HCT116 (cell line): ENCODE measurements at regions not wholly inside any gene's neighbourhood (a gene's known extent, or its start where the extent isn't known, plus 50 kb on each side); places are given as distances from the start of the nearest gene placed in this dataset.

ENCODE experiments used
- ATAC-seq: fragments of 200-7000 bp; cut with Tn5 transposase; 2 replicates; pipeline ENCODE4 v1.9.1; 2020; ENCODE audit warnings: mild to moderate bottlenecking, moderate library complexity
- BruUV-seq: library from RNA; stranded (reverse); fragments of 400-500 nt; replicated peaks from 2 replicates; lab custom pipeline; 2021; lab: Mats Ljungman, UMichigan
- CTCF ChIA-PET: fragments of 300-600 bp; sonication (Branson Sonifier 250); formaldehyde crosslinking; loops from one replicate; lab custom pipeline; 2021; ENCODE audit warnings: antibody characterized with exemption; lab: Charles Lee
- POLR2A ChIA-PET: fragments of 300-600, 350-600 bp; sonication (Branson Sonifier 250); formaldehyde crosslinking; loops from one replicate; lab custom pipeline; 2021; ENCODE audit warnings: antibody characterized with exemption; lab: Charles Lee
- RAD21 ChIA-PET, 2 experiments: fragments of 300-600 bp; sonication (Branson Sonifier 250); formaldehyde crosslinking; loops; one replicate each; lab custom pipeline; 2023; ENCODE audit warnings: low total read pairs in 2 of 2; ENCODE audit not compliant: uncharacterized antibody in 2 of 2, unreplicated experiment in 2 of 2, low non-redundant PET in 1 of 2; lab: Charles Lee
- DNase-seq: peaks from one replicate; pipeline ENCODE4 v3.0.0-alpha.2; 2010; ENCODE audit warnings: low read depth, low spot score
- H2AFZ ChIP-seq: fragments of 200-600 bp; shearing (Covaris generic), sonication (generic); 2 replicates; pipeline ENCODE4 v1.6.1; 2017; ENCODE audit warnings: low read depth, mixed run types, mixed read lengths, antibody characterized with exemption, low read length; ENCODE audit not compliant: poor library complexity, severe bottlenecking
- H3K27ac ChIP-seq: 2 replicates; pipeline ENCODE4 v1.5.1; 2012; ENCODE audit warnings: low read depth, low read length
- H3K27me3 ChIP-seq: fragments of 200-600 bp; sonication (generic); 2 replicates; pipeline ENCODE4 v1.6.1; 2016; ENCODE audit warnings: mixed run types, low read length, mixed read lengths; ENCODE audit not compliant: insufficient read depth
- H3K36me3 ChIP-seq, 2 experiments: fragments of 200-500 bp in 1 of 2; fragments of 200-600 bp in 1 of 2; sonication (Bioruptor generic) in 1 of 2; sonication (generic) in 1 of 2; 2 replicates each; pipeline versions ENCODE4 v1.5.1 to v1.6.1; 2014 to 2016; ENCODE audit warnings: low read length in 2 of 2, inconsistent platforms in 1 of 2, mixed read lengths in 1 of 2, mixed run types in 1 of 2; ENCODE audit not compliant: insufficient read depth in 2 of 2, control insufficient read depth in 1 of 2
- H3K4me1 ChIP-seq, 2 experiments: fragments of 200-600 bp in 1 of 2; sonication (generic) in 1 of 2; 2 replicates each; pipeline versions ENCODE4 v1.5.1 to v1.6.1; 2012 to 2017; ENCODE audit warnings: low read length in 2 of 2, inconsistent platforms in 1 of 2, mild to moderate bottlenecking in 1 of 2, mixed read lengths in 1 of 2, mixed run types in 1 of 2, moderate library complexity in 1 of 2; ENCODE audit not compliant: insufficient read depth in 2 of 2, control insufficient read depth in 1 of 2
- H3K4me2 ChIP-seq: fragments of 200-600 bp; sonication (generic); 2 replicates; pipeline ENCODE4 v1.6.1; 2017; ENCODE audit warnings: mixed run types, low read length, mixed read lengths
- H3K4me3 ChIP-seq, 2 experiments: fragments of 200-600 bp in 1 of 2; sonication (generic) in 1 of 2; replicated peaks in 1 of 2; 2 replicates each; pipeline ENCODE4 v1.5.1; 2011 to 2016; ENCODE audit warnings: low read length in 2 of 2, control low read depth in 1 of 2, low read depth in 1 of 2, mild to moderate bottlenecking in 1 of 2, mixed read lengths in 1 of 2, mixed run types in 1 of 2
- H3K79me2 ChIP-seq: fragments of 200-600 bp; sonication (generic); 2 replicates; pipeline ENCODE4 v1.6.1; 2017; ENCODE audit warnings: mild to moderate bottlenecking, mixed run types, low read length, moderate library complexity, mixed read lengths; ENCODE audit not compliant: insufficient read depth
- H3K9ac ChIP-seq: fragments of 200-600 bp; sonication (generic); 2 replicates; pipeline ENCODE4 v1.6.1; 2016; ENCODE audit warnings: low read length, mixed read lengths
- H3K9me2 ChIP-seq: fragments of 200-600 bp; sonication (generic), shearing (Covaris generic); 2 replicates; pipeline ENCODE4 v1.6.1; 2017; ENCODE audit warnings: mixed run types, mild to moderate bottlenecking, moderate library complexity; ENCODE audit not compliant: insufficient read depth
- H3K9me3 ChIP-seq, 2 experiments: fragments of 200-500 bp in 1 of 2; fragments of 200-600 bp in 1 of 2; sonication (Bioruptor generic) in 1 of 2; sonication (generic) in 1 of 2; 2 replicates each; pipeline ENCODE4 v1.6.1; 2014 to 2017; ENCODE audit warnings: low read length in 2 of 2, mixed read lengths in 2 of 2, inconsistent platforms in 1 of 2, low read depth in 1 of 2, mild to moderate bottlenecking in 1 of 2, mixed run types in 1 of 2, moderate library complexity in 1 of 2; ENCODE audit not compliant: control insufficient read depth in 1 of 2, insufficient read depth in 1 of 2
- H4K20me1 ChIP-seq: fragments of 200-600 bp; sonication (generic), shearing (Covaris generic); 2 replicates; pipeline ENCODE4 v1.6.1; 2017; ENCODE audit warnings: mixed run types, mild to moderate bottlenecking, moderate library complexity; ENCODE audit not compliant: insufficient read depth
- CBX3 ChIP-seq: IDR thresholded peaks from 2 replicates; pipeline ENCODE4 v1.6.1; 2012; ENCODE audit warnings: low read depth
- EGR1 ChIP-seq: IDR thresholded peaks from 2 replicates; pipeline ENCODE4 v1.6.1; 2012; ENCODE audit warnings: low read depth
- EZH2 ChIP-seq: fragments of 200-600 bp; sonication (generic); IDR thresholded peaks from 2 replicates; pipeline ENCODE4 v1.6.1; 2017; ENCODE audit warnings: antibody characterized with exemption, mixed run types
- POLR2A ChIP-seq: IDR thresholded peaks from 2 replicates; pipeline ENCODE4 v1.7.0; 2011; ENCODE audit warnings: borderline replicate concordance; ENCODE audit not compliant: insufficient read depth, insufficient read length; ENCODE audit errors: extremely low read depth
- POLR2AphosphoS5 ChIP-seq: IDR thresholded peaks from 2 replicates; pipeline ENCODE4 v1.6.1; 2011; ENCODE audit warnings: mild to moderate bottlenecking, low read depth, low read length, moderate library complexity
- RAD21 ChIP-seq: IDR thresholded peaks from 2 replicates; pipeline ENCODE4 v1.6.1; 2012; ENCODE audit warnings: low read depth, mild to moderate bottlenecking
- SP1 ChIP-seq: IDR thresholded peaks from 2 replicates; pipeline ENCODE4 v1.6.1; 2012; ENCODE audit warnings: low read depth
- TCF7L2 ChIP-seq: IDR thresholded peaks from 2 replicates; pipeline ENCODE4 v1.7.0; 2011; ENCODE audit warnings: borderline replicate concordance, inconsistent platforms; ENCODE audit not compliant: insufficient read depth, insufficient read length; ENCODE audit errors: extremely low read depth
- YY1 ChIP-seq: IDR thresholded peaks from 2 replicates; pipeline ENCODE4 v1.6.1; 2011; ENCODE audit warnings: low read length, low read depth, moderate library complexity, mild to moderate bottlenecking; ENCODE audit not compliant: insufficient replicate concordance; ENCODE audit errors: extremely low read depth
- ZFX ChIP-seq: fragments of 450-650 bp; IDR thresholded peaks from 2 replicates; pipeline ENCODE4 v1.6.1; 2017
- ZNF274 ChIP-seq: fragments of 200-500 bp; sonication (Bioruptor generic); IDR thresholded peaks from 2 replicates; pipeline ENCODE4 v1.6.1; 2014; ENCODE audit warnings: mild to moderate bottlenecking, low read depth, low read length, inconsistent platforms
- intact Hi-C: fragments of 100-400 bp; cut with micrococcal nuclease; formaldehyde crosslinking; loops from 2 replicates; pipeline ENCODE4 v1.10.0; 2022
- TF ChIP-seq, protein P1 (sequence below), 3 experiments: fragments of 200-600 bp in 1 of 3; sonication (generic) in 1 of 3; IDR thresholded peaks in 2 of 3; conservative IDR thresholded peaks in 1 of 3; 2 replicates each; pipeline ENCODE4 v1.5.1; 2012 to 2017; ENCODE audit warnings: low read depth in 2 of 3, low read length in 2 of 3, antibody characterized with exemption in 1 of 3, borderline replicate concordance in 1 of 3, control low read depth in 1 of 3, mild to moderate bottlenecking in 1 of 3, mixed read lengths in 1 of 3, mixed run types in 1 of 3, moderate library complexity in 1 of 3; ENCODE audit not compliant: insufficient read depth in 1 of 3
- TF ChIP-seq, protein P2 (sequence below): IDR thresholded peaks from 2 replicates; pipeline ENCODE4 v1.6.1; 2012

DNA sequence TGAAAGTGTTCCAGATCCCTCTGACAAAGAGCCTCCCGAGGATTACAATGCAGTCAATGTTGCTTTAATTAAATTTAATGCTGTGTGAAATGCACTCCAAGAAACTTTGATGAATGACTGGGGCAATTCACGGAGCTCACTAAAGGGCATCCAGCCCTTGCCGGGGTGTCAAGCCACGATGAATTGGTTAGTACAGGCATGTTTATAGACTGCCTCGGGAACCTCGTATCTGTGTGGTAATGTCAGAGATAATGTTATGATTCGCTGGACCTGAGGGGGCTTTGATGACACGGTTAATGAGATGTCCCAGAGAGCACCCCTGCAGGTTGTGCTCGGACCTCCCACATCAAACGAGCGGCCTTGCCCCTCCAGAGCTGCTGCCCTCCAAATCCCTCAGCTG is 428.8 kb downstream of the NKX6-1 start:
- Histone ChIP-seq H3K79me2 (no peaks in the 10 kb centered on the region), H3K9me3 (no peaks in the 10 kb centered on the region), H3K4me2 (no peak overlapping the region), H3K9me2 (no peaks in the 10 kb centered on the region), H3K27me3 (peaks cover 16% of the 10 kb centered on the region), H3K36me3 (no peaks in the 10 kb centered on the region), H3K27ac (no peak overlapping the region), H3K9ac (no peak overlapping the region), H3K4me3 (no peak overlapping the region), H4K20me1 (no peaks in the 10 kb centered on the region), H3K4me1 (no peaks in the 10 kb centered on the region), H2AFZ (no peak overlapping the region)
- DNase-seq (no peak), ATAC-seq (no peak)
- POLR2A ChIA-PET: no interaction called here
- RAD21 ChIA-PET: no interaction called here
- TF ChIP-seq ZFX (no peak), ZNF274 (no peak), EZH2 (no peak), POLR2AphosphoS5 (no peak), TCF7L2 (no peak)
- TF ChIP-seq, protein P1, sequence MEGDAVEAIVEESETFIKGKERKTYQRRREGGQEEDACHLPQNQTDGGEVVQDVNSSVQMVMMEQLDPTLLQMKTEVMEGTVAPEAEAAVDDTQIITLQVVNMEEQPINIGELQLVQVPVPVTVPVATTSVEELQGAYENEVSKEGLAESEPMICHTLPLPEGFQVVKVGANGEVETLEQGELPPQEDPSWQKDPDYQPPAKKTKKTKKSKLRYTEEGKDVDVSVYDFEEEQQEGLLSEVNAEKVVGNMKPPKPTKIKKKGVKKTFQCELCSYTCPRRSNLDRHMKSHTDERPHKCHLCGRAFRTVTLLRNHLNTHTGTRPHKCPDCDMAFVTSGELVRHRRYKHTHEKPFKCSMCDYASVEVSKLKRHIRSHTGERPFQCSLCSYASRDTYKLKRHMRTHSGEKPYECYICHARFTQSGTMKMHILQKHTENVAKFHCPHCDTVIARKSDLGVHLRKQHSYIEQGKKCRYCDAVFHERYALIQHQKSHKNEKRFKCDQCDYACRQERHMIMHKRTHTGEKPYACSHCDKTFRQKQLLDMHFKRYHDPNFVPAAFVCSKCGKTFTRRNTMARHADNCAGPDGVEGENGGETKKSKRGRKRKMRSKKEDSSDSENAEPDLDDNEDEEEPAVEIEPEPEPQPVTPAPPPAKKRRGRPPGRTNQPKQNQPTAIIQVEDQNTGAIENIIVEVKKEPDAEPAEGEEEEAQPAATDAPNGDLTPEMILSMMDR (IDR thresholded peaks at IDR 0.05 in 2 of 3, conservative IDR thresholded peaks at IDR 0.05 in 1 of 3; ENCODE audit: borderline replicate concordance in 1 of 3, insufficient read depth in 1 of 3, low read depth in 2 of 3, low read length in 2 of 3): no peak
- TF ChIP-seq, protein P2, sequence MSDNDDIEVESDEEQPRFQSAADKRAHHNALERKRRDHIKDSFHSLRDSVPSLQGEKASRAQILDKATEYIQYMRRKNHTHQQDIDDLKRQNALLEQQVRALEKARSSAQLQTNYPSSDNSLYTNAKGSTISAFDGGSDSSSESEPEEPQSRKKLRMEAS: no peak
- CTCF ChIA-PET: no interaction called here
- no TSS peak for BruUV-seq
- intact Hi-C loops: no loop called here

DNA sequence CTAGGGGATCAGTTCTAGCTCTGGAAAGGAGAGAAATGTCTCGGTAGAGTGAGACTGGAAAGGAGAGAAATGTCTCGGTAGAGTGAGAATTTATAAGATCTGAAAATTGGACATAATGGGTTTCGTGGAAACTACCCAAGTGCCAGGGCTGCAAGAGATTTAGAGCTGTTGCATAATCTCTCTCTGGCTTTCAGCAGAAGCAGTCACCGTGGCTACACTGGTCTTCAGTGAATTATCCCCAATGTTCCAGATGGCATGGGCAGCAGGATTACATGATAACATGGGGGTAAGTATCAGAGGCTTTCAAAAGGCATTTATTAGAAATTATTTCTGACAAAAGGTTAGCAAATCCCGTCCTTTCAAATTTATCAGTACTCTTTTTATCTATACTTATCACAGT is 435.5 kb downstream of the NKX6-1 start:
- DNase-seq (no peak), ATAC-seq (no peak)
- Histone ChIP-seq H3K4me3 (no peak overlapping the region), H3K4me1 (no peaks in the 10 kb centered on the region), H3K9ac (no peak overlapping the region), H3K27me3 (peaks cover 5% of the 10 kb centered on the region; the same call in 1 of the 2 replicates), H3K36me3 (no peaks in the 10 kb centered on the region), H3K9me3 (no peaks in the 10 kb centered on the region), H4K20me1 (no peaks in the 10 kb centered on the region), H3K27ac (no peak overlapping the region), H2AFZ (no peak overlapping the region), H3K9me2 (no peaks in the 10 kb centered on the region), H3K4me2 (no peak overlapping the region), H3K79me2 (no peaks in the 10 kb centered on the region)
- no peak for TF ChIP-seq SP1
- TF ChIP-seq ZNF274: no peak
- no peak for TF ChIP-seq YY1
- no peak for TF ChIP-seq POLR2A
- TF ChIP-seq CBX3: no peak
- no peak for TF ChIP-seq RAD21
- no peak for TF ChIP-seq EGR1
- TF ChIP-seq ZFX: no peak
- intact Hi-C loops: no loop called here
- BruUV-seq: no TSS peak
- POLR2A ChIA-PET: no interaction called here
- CTCF ChIA-PET: no interaction called here
- RAD21 ChIA-PET: no interaction called here
